HCT116 (cell line): ENCODE measurements at regions not wholly inside any gene's neighbourhood (a gene's known extent, or its start where the extent isn't known, plus 50 kb on each side); places are given as distances from the start of the nearest gene placed in this dataset.

Experiments
- ATAC-seq: fragments of 200-7000 bp; cut with Tn5 transposase; 2 replicates; pipeline ENCODE4 v1.9.1; 2020; ENCODE audit warnings: mild to moderate bottlenecking, moderate library complexity
- BruUV-seq: library from RNA; stranded (reverse); fragments of 400-500 nt; replicated peaks from 2 replicates; lab custom pipeline; 2021; lab: Mats Ljungman, UMichigan
- CTCF ChIA-PET: fragments of 300-600 bp; sonication (Branson Sonifier 250); formaldehyde crosslinking; loops from one replicate; lab custom pipeline; 2021; ENCODE audit warnings: antibody characterized with exemption; lab: Charles Lee
- POLR2A ChIA-PET: fragments of 300-600, 350-600 bp; sonication (Branson Sonifier 250); formaldehyde crosslinking; loops from one replicate; lab custom pipeline; 2021; ENCODE audit warnings: antibody characterized with exemption; lab: Charles Lee
- RAD21 ChIA-PET, 2 experiments: fragments of 300-600 bp; sonication (Branson Sonifier 250); formaldehyde crosslinking; loops; one replicate each; lab custom pipeline; 2023; ENCODE audit warnings: low total read pairs in 2 of 2; ENCODE audit not compliant: uncharacterized antibody in 2 of 2, unreplicated experiment in 2 of 2, low non-redundant PET in 1 of 2; lab: Charles Lee
- DNase-seq: peaks from one replicate; pipeline ENCODE4 v3.0.0-alpha.2; 2010; ENCODE audit warnings: low read depth, low spot score
- H2AFZ ChIP-seq: fragments of 200-600 bp; shearing (Covaris generic), sonication (generic); 2 replicates; pipeline ENCODE4 v1.6.1; 2017; ENCODE audit warnings: low read depth, mixed run types, mixed read lengths, antibody characterized with exemption, low read length; ENCODE audit not compliant: poor library complexity, severe bottlenecking
- H3K27ac ChIP-seq: 2 replicates; pipeline ENCODE4 v1.5.1; 2012; ENCODE audit warnings: low read depth, low read length
- H3K27me3 ChIP-seq: fragments of 200-600 bp; sonication (generic); 2 replicates; pipeline ENCODE4 v1.6.1; 2016; ENCODE audit warnings: mixed run types, low read length, mixed read lengths; ENCODE audit not compliant: insufficient read depth
- H3K36me3 ChIP-seq, 2 experiments: fragments of 200-500 bp in 1 of 2; fragments of 200-600 bp in 1 of 2; sonication (Bioruptor generic) in 1 of 2; sonication (generic) in 1 of 2; 2 replicates each; pipeline versions ENCODE4 v1.5.1 to v1.6.1; 2014 to 2016; ENCODE audit warnings: low read length in 2 of 2, inconsistent platforms in 1 of 2, mixed read lengths in 1 of 2, mixed run types in 1 of 2; ENCODE audit not compliant: insufficient read depth in 2 of 2, control insufficient read depth in 1 of 2
- H3K4me1 ChIP-seq, 2 experiments: fragments of 200-600 bp in 1 of 2; sonication (generic) in 1 of 2; 2 replicates each; pipeline versions ENCODE4 v1.5.1 to v1.6.1; 2012 to 2017; ENCODE audit warnings: low read length in 2 of 2, inconsistent platforms in 1 of 2, mild to moderate bottlenecking in 1 of 2, mixed read lengths in 1 of 2, mixed run types in 1 of 2, moderate library complexity in 1 of 2; ENCODE audit not compliant: insufficient read depth in 2 of 2, control insufficient read depth in 1 of 2
- H3K4me2 ChIP-seq: fragments of 200-600 bp; sonication (generic); 2 replicates; pipeline ENCODE4 v1.6.1; 2017; ENCODE audit warnings: mixed run types, low read length, mixed read lengths
- H3K4me3 ChIP-seq, 2 experiments: fragments of 200-600 bp in 1 of 2; sonication (generic) in 1 of 2; replicated peaks in 1 of 2; 2 replicates each; pipeline ENCODE4 v1.5.1; 2011 to 2016; ENCODE audit warnings: low read length in 2 of 2, control low read depth in 1 of 2, low read depth in 1 of 2, mild to moderate bottlenecking in 1 of 2, mixed read lengths in 1 of 2, mixed run types in 1 of 2
- H3K79me2 ChIP-seq: fragments of 200-600 bp; sonication (generic); 2 replicates; pipeline ENCODE4 v1.6.1; 2017; ENCODE audit warnings: mild to moderate bottlenecking, mixed run types, low read length, moderate library complexity, mixed read lengths; ENCODE audit not compliant: insufficient read depth
- H3K9ac ChIP-seq: fragments of 200-600 bp; sonication (generic); 2 replicates; pipeline ENCODE4 v1.6.1; 2016; ENCODE audit warnings: low read length, mixed read lengths
- H3K9me2 ChIP-seq: fragments of 200-600 bp; sonication (generic), shearing (Covaris generic); 2 replicates; pipeline ENCODE4 v1.6.1; 2017; ENCODE audit warnings: mixed run types, mild to moderate bottlenecking, moderate library complexity; ENCODE audit not compliant: insufficient read depth
- H3K9me3 ChIP-seq, 2 experiments: fragments of 200-500 bp in 1 of 2; fragments of 200-600 bp in 1 of 2; sonication (Bioruptor generic) in 1 of 2; sonication (generic) in 1 of 2; 2 replicates each; pipeline ENCODE4 v1.6.1; 2014 to 2017; ENCODE audit warnings: low read length in 2 of 2, mixed read lengths in 2 of 2, inconsistent platforms in 1 of 2, low read depth in 1 of 2, mild to moderate bottlenecking in 1 of 2, mixed run types in 1 of 2, moderate library complexity in 1 of 2; ENCODE audit not compliant: control insufficient read depth in 1 of 2, insufficient read depth in 1 of 2
- H4K20me1 ChIP-seq: fragments of 200-600 bp; sonication (generic), shearing (Covaris generic); 2 replicates; pipeline ENCODE4 v1.6.1; 2017; ENCODE audit warnings: mixed run types, mild to moderate bottlenecking, moderate library complexity; ENCODE audit not compliant: insufficient read depth
- CBX3 ChIP-seq: IDR thresholded peaks from 2 replicates; pipeline ENCODE4 v1.6.1; 2012; ENCODE audit warnings: low read depth
- CEBPB ChIP-seq: IDR thresholded peaks from 2 replicates; pipeline ENCODE4 v1.6.1; 2012; ENCODE audit warnings: low read depth
- EGR1 ChIP-seq: IDR thresholded peaks from 2 replicates; pipeline ENCODE4 v1.6.1; 2012; ENCODE audit warnings: low read depth
- EZH2 ChIP-seq: fragments of 200-600 bp; sonication (generic); IDR thresholded peaks from 2 replicates; pipeline ENCODE4 v1.6.1; 2017; ENCODE audit warnings: antibody characterized with exemption, mixed run types
- EZH2phosphoT487 ChIP-seq: fragments of 200-600 bp; IDR thresholded peaks from 2 replicates; pipeline ENCODE4 v1.6.1; 2018; ENCODE audit warnings: antibody characterized with exemption, borderline replicate concordance
- FOSL1 ChIP-seq: IDR thresholded peaks from 2 replicates; pipeline ENCODE4 v1.6.1; 2012; ENCODE audit warnings: low read depth
- JUND ChIP-seq: IDR thresholded peaks from 2 replicates; pipeline ENCODE4 v1.6.1; 2012
- POLR2A ChIP-seq: IDR thresholded peaks from 2 replicates; pipeline ENCODE4 v1.7.0; 2011; ENCODE audit warnings: borderline replicate concordance; ENCODE audit not compliant: insufficient read depth, insufficient read length; ENCODE audit errors: extremely low read depth
- POLR2AphosphoS5 ChIP-seq: IDR thresholded peaks from 2 replicates; pipeline ENCODE4 v1.6.1; 2011; ENCODE audit warnings: mild to moderate bottlenecking, low read depth, low read length, moderate library complexity
- RAD21 ChIP-seq: IDR thresholded peaks from 2 replicates; pipeline ENCODE4 v1.6.1; 2012; ENCODE audit warnings: low read depth, mild to moderate bottlenecking
- SIN3A ChIP-seq: IDR thresholded peaks from 2 replicates; pipeline ENCODE4 v1.6.1; 2012; ENCODE audit warnings: low read depth
- SP1 ChIP-seq: IDR thresholded peaks from 2 replicates; pipeline ENCODE4 v1.6.1; 2012; ENCODE audit warnings: low read depth
- SRF ChIP-seq: IDR thresholded peaks from 2 replicates; pipeline ENCODE4 v1.6.1; 2012; ENCODE audit warnings: low read depth
- TCF7L2 ChIP-seq: IDR thresholded peaks from 2 replicates; pipeline ENCODE4 v1.7.0; 2011; ENCODE audit warnings: borderline replicate concordance, inconsistent platforms; ENCODE audit not compliant: insufficient read depth, insufficient read length; ENCODE audit errors: extremely low read depth
- YY1 ChIP-seq: IDR thresholded peaks from 2 replicates; pipeline ENCODE4 v1.6.1; 2011; ENCODE audit warnings: low read length, low read depth, moderate library complexity, mild to moderate bottlenecking; ENCODE audit not compliant: insufficient replicate concordance; ENCODE audit errors: extremely low read depth
- ZFX ChIP-seq: fragments of 450-650 bp; IDR thresholded peaks from 2 replicates; pipeline ENCODE4 v1.6.1; 2017
- ZNF274 ChIP-seq: fragments of 200-500 bp; sonication (Bioruptor generic); IDR thresholded peaks from 2 replicates; pipeline ENCODE4 v1.6.1; 2014; ENCODE audit warnings: mild to moderate bottlenecking, low read depth, low read length, inconsistent platforms
- intact Hi-C: fragments of 100-400 bp; cut with micrococcal nuclease; formaldehyde crosslinking; loops from 2 replicates; pipeline ENCODE4 v1.10.0; 2022
- TF ChIP-seq, protein P1 (sequence below): IDR thresholded peaks from 2 replicates; pipeline ENCODE4 v1.6.1; 2011; ENCODE audit warnings: mild to moderate bottlenecking, low read length, moderate library complexity; ENCODE audit not compliant: insufficient replicate concordance; ENCODE audit errors: extremely low read depth
- TF ChIP-seq, protein P2 (sequence below): IDR thresholded peaks from 2 replicates; pipeline ENCODE4 v1.6.1; 2012; ENCODE audit warnings: low read depth
- TF ChIP-seq, protein P3 (sequence below): IDR thresholded peaks from 2 replicates; pipeline ENCODE4 v1.6.1; 2012
- TF ChIP-seq, protein P4 (sequence below): IDR thresholded peaks from 2 replicates; pipeline ENCODE4 v1.6.1; 2012
- TF ChIP-seq, protein P5 (sequence below), 3 experiments: fragments of 200-600 bp in 1 of 3; sonication (generic) in 1 of 3; IDR thresholded peaks in 2 of 3; conservative IDR thresholded peaks in 1 of 3; 2 replicates each; pipeline ENCODE4 v1.5.1; 2012 to 2017; ENCODE audit warnings: low read depth in 2 of 3, low read length in 2 of 3, antibody characterized with exemption in 1 of 3, borderline replicate concordance in 1 of 3, control low read depth in 1 of 3, mild to moderate bottlenecking in 1 of 3, mixed read lengths in 1 of 3, mixed run types in 1 of 3, moderate library complexity in 1 of 3; ENCODE audit not compliant: insufficient read depth in 1 of 3

DNA sequence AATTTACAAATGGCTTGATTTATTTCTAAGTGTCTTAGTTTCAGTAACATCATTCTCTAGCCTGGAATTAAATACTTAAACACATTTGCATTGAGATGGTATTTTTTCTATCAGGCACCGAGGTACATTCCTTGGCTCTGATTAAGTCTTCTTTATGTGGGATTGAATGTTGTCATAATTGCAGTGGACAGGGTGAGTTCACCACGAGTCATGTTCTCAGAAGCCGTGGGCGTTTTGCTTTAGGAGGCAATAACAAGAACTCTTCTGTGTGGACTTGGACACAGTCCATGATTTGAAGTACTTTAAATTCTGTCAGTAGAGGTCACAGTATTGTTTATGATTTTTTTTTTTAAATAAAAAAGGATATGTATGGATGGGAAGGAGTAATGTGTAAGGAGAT is 57.1 kb upstream of the EFHC2 start:
- H3K27ac ChIP-seq: no peak overlapping the region
- TF ChIP-seq EZH2phosphoT487 (no peak), POLR2A (no peak), CBX3 (peak; percentile 45; the same call in 1 of the 2 replicates), JUND (peak; percentile 61), CEBPB (0 out of 2 replicates have a peak, but pooled peaks have one; percentile 43), POLR2AphosphoS5 (no peak), YY1 (no peak), RAD21 (no peak), EGR1 (peak; percentile 90), SP1 (peak; percentile 60), FOSL1 (peak; percentile 80), SIN3A (no peak), ZNF274 (no peak), ZFX (no peak), EZH2 (no peak), TCF7L2 (no peak), SRF (no peak)
- TF ChIP-seq, protein P1, sequence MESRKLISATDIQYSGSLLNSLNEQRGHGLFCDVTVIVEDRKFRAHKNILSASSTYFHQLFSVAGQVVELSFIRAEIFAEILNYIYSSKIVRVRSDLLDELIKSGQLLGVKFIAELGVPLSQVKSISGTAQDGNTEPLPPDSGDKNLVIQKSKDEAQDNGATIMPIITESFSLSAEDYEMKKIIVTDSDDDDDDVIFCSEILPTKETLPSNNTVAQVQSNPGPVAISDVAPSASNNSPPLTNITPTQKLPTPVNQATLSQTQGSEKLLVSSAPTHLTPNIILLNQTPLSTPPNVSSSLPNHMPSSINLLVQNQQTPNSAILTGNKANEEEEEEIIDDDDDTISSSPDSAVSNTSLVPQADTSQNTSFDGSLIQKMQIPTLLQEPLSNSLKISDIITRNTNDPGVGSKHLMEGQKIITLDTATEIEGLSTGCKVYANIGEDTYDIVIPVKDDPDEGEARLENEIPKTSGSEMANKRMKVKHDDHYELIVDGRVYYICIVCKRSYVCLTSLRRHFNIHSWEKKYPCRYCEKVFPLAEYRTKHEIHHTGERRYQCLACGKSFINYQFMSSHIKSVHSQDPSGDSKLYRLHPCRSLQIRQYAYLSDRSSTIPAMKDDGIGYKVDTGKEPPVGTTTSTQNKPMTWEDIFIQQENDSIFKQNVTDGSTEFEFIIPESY: no peak
- TF ChIP-seq, protein P2, sequence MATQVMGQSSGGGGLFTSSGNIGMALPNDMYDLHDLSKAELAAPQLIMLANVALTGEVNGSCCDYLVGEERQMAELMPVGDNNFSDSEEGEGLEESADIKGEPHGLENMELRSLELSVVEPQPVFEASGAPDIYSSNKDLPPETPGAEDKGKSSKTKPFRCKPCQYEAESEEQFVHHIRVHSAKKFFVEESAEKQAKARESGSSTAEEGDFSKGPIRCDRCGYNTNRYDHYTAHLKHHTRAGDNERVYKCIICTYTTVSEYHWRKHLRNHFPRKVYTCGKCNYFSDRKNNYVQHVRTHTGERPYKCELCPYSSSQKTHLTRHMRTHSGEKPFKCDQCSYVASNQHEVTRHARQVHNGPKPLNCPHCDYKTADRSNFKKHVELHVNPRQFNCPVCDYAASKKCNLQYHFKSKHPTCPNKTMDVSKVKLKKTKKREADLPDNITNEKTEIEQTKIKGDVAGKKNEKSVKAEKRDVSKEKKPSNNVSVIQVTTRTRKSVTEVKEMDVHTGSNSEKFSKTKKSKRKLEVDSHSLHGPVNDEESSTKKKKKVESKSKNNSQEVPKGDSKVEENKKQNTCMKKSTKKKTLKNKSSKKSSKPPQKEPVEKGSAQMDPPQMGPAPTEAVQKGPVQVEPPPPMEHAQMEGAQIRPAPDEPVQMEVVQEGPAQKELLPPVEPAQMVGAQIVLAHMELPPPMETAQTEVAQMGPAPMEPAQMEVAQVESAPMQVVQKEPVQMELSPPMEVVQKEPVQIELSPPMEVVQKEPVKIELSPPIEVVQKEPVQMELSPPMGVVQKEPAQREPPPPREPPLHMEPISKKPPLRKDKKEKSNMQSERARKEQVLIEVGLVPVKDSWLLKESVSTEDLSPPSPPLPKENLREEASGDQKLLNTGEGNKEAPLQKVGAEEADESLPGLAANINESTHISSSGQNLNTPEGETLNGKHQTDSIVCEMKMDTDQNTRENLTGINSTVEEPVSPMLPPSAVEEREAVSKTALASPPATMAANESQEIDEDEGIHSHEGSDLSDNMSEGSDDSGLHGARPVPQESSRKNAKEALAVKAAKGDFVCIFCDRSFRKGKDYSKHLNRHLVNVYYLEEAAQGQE: no peak
- TF ChIP-seq, protein P3, sequence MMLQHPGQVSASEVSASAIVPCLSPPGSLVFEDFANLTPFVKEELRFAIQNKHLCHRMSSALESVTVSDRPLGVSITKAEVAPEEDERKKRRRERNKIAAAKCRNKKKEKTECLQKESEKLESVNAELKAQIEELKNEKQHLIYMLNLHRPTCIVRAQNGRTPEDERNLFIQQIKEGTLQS: no peak
- TF ChIP-seq, protein P4, sequence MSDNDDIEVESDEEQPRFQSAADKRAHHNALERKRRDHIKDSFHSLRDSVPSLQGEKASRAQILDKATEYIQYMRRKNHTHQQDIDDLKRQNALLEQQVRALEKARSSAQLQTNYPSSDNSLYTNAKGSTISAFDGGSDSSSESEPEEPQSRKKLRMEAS: peak; percentile 22; the same call in 1 of the 2 replicates
- TF ChIP-seq, protein P5, sequence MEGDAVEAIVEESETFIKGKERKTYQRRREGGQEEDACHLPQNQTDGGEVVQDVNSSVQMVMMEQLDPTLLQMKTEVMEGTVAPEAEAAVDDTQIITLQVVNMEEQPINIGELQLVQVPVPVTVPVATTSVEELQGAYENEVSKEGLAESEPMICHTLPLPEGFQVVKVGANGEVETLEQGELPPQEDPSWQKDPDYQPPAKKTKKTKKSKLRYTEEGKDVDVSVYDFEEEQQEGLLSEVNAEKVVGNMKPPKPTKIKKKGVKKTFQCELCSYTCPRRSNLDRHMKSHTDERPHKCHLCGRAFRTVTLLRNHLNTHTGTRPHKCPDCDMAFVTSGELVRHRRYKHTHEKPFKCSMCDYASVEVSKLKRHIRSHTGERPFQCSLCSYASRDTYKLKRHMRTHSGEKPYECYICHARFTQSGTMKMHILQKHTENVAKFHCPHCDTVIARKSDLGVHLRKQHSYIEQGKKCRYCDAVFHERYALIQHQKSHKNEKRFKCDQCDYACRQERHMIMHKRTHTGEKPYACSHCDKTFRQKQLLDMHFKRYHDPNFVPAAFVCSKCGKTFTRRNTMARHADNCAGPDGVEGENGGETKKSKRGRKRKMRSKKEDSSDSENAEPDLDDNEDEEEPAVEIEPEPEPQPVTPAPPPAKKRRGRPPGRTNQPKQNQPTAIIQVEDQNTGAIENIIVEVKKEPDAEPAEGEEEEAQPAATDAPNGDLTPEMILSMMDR (IDR thresholded peaks at IDR 0.05 in 2 of 3, conservative IDR thresholded peaks at IDR 0.05 in 1 of 3; ENCODE audit: borderline replicate concordance in 1 of 3, insufficient read depth in 1 of 3, low read depth in 2 of 3, low read length in 2 of 3): no peak

More for the DNA sequence above, 57.1 kb upstream of the EFHC2 start:
- H3K27me3 ChIP-seq: no peaks in the 10 kb centered on the region
- H3K4me2 ChIP-seq: peak overlapping the region; percentile 56
- ATAC-seq (peak; percentile 84), DNase-seq (peak; percentile 64)
- H2AFZ ChIP-seq: peak overlapping the region; percentile 45
- no peak overlapping the region for H3K4me3 ChIP-seq
- no peaks in the 10 kb centered on the region for H3K9me2 ChIP-seq
- CTCF ChIA-PET: no interaction called here
- BruUV-seq: no TSS peak
- no peaks in the 10 kb centered on the region for H3K9me3 ChIP-seq
- RAD21 ChIA-PET: no interaction called here
- H3K79me2 ChIP-seq: no peaks in the 10 kb centered on the region
- no peaks in the 10 kb centered on the region for H3K36me3 ChIP-seq
- H4K20me1 ChIP-seq: no peaks in the 10 kb centered on the region
- H3K9ac ChIP-seq: no peak overlapping the region
- POLR2A ChIA-PET: no interaction called here
- intact Hi-C loops: no loop called here
- peaks cover 2 to 18% of the 10 kb centered on the region in 2 experiments; a peak in 3 of 4 replicates for H3K4me1 ChIP-seq
